ENCODE measurements at regions not wholly inside any gene's neighbourhood (a gene's known extent, or its start where the extent isn't known, plus 50 kb on each side); places are given as distances from the start of the nearest gene placed in this dataset.
A peak's percentile ranks its signal among the peaks of the same experiment; 100 is the strongest.
"Not testable (repeated sequence)": the region's sequence is repeated elsewhere in the genome, so short reads cannot be mapped to it uniquely, and the experiment has no call there.

- not testable (repeated sequence) for H3K27ac ChIP-seq (ENCODE audit: low read depth, low read length); H3K9me3 ChIP-seq (ENCODE audit: control insufficient read depth in 1 of 2, low read length in 2 of 2)
Observed at GRCh38 chr1:146475086-146475485, 246.3 kb upstream of the NOTCH2NLA start.

GRCh38 chr1:146474216-146474615, 245.4 kb upstream of the NOTCH2NLA start:
- not testable (repeated sequence) for H3K4me1 ChIP-seq (ENCODE audit: control insufficient read depth in 1 of 2, insufficient read depth in 2 of 2, low read length in 2 of 2); H3K9ac ChIP-seq (ENCODE audit: low read depth in 1 of 2, low read length in 2 of 2); H3K4me3 ChIP-seq (ENCODE audit: low read depth in 1 of 2, low read length in 2 of 2); H3K27me3 ChIP-seq (ENCODE audit: control insufficient read depth in 1 of 2, insufficient read depth in 2 of 2, low read length in 2 of 2); H3K36me3 ChIP-seq (ENCODE audit: control insufficient read depth in 1 of 2, insufficient read depth in 2 of 2, low read length in 2 of 2); H3K9me3 ChIP-seq (ENCODE audit: control insufficient read depth in 1 of 2, low read length in 2 of 2); H3K27ac ChIP-seq (ENCODE audit: low read depth, low read length)

More at GRCh38 chr1:146475086-146475485, 246.3 kb upstream of the NOTCH2NLA start:
- not testable (repeated sequence) for H3K4me1 ChIP-seq (ENCODE audit: control insufficient read depth in 1 of 2, insufficient read depth in 2 of 2, low read length in 2 of 2); H3K27me3 ChIP-seq (ENCODE audit: control insufficient read depth in 1 of 2, insufficient read depth in 2 of 2, low read length in 2 of 2); H3K9ac ChIP-seq (ENCODE audit: low read depth in 1 of 2, low read length in 2 of 2); H3K4me3 ChIP-seq (ENCODE audit: low read depth in 1 of 2, low read length in 2 of 2); H3K36me3 ChIP-seq (ENCODE audit: control insufficient read depth in 1 of 2, insufficient read depth in 2 of 2, low read length in 2 of 2)

GRCh38 chr1:146472192-146472861, 243.5 kb upstream of the NOTCH2NLA start:
- H3K4me1 ChIP-seq (ENCODE audit: control insufficient read depth in 1 of 2, insufficient read depth in 2 of 2, low read length in 2 of 2); H3K36me3 ChIP-seq (ENCODE audit: control insufficient read depth in 1 of 2, insufficient read depth in 2 of 2, low read length in 2 of 2); H3K27me3 ChIP-seq (ENCODE audit: control insufficient read depth in 1 of 2, insufficient read depth in 2 of 2, low read length in 2 of 2); H3K9ac ChIP-seq (ENCODE audit: low read depth in 1 of 2, low read length in 2 of 2); H3K27ac ChIP-seq (ENCODE audit: low read depth, low read length); H3K9me3 ChIP-seq (ENCODE audit: control insufficient read depth in 1 of 2, low read length in 2 of 2): not testable (repeated sequence)
- peak overlapping the region; percentile 50 to 52 for H3K4me3 ChIP-seq (ENCODE audit: low read depth in 1 of 2, low read length in 2 of 2)

GRCh38 chr1:146459939-146460338, 231.1 kb upstream of the NOTCH2NLA start:
- not testable (repeated sequence) for H3K36me3 ChIP-seq (ENCODE audit: control insufficient read depth in 1 of 2, insufficient read depth in 2 of 2, low read length in 2 of 2); H3K4me3 ChIP-seq (ENCODE audit: low read depth in 1 of 2, low read length in 2 of 2); H3K9ac ChIP-seq (ENCODE audit: low read depth in 1 of 2, low read length in 2 of 2); H3K27ac ChIP-seq (ENCODE audit: low read depth, low read length); H3K27me3 ChIP-seq (ENCODE audit: control insufficient read depth in 1 of 2, insufficient read depth in 2 of 2, low read length in 2 of 2); H3K9me3 ChIP-seq (ENCODE audit: control insufficient read depth in 1 of 2, low read length in 2 of 2); H3K4me1 ChIP-seq (ENCODE audit: control insufficient read depth in 1 of 2, insufficient read depth in 2 of 2, low read length in 2 of 2)

- H3K9ac ChIP-seq (ENCODE audit: low read depth in 1 of 2, low read length in 2 of 2); H3K27ac ChIP-seq (ENCODE audit: low read depth, low read length); H3K4me3 ChIP-seq (ENCODE audit: low read depth in 1 of 2, low read length in 2 of 2); H3K36me3 ChIP-seq (ENCODE audit: control insufficient read depth in 1 of 2, insufficient read depth in 2 of 2, low read length in 2 of 2); H3K27me3 ChIP-seq (ENCODE audit: control insufficient read depth in 1 of 2, insufficient read depth in 2 of 2, low read length in 2 of 2); H3K9me3 ChIP-seq (ENCODE audit: control insufficient read depth in 1 of 2, low read length in 2 of 2); H3K4me1 ChIP-seq (ENCODE audit: control insufficient read depth in 1 of 2, insufficient read depth in 2 of 2, low read length in 2 of 2): not testable (repeated sequence)
Observed at GRCh38 chr1:146459308-146459707, 230.5 kb upstream of the NOTCH2NLA start.

GRCh38 chr1:146448877-146449246, 220.0 kb upstream of the NOTCH2NLA start:
- H3K9ac ChIP-seq (ENCODE audit: low read depth in 1 of 2, low read length in 2 of 2); H3K9me3 ChIP-seq (ENCODE audit: control insufficient read depth in 1 of 2, low read length in 2 of 2); H3K27me3 ChIP-seq (ENCODE audit: control insufficient read depth in 1 of 2, insufficient read depth in 2 of 2, low read length in 2 of 2); H3K27ac ChIP-seq (ENCODE audit: low read depth, low read length); H3K4me1 ChIP-seq (ENCODE audit: control insufficient read depth in 1 of 2, insufficient read depth in 2 of 2, low read length in 2 of 2); H3K36me3 ChIP-seq (ENCODE audit: control insufficient read depth in 1 of 2, insufficient read depth in 2 of 2, low read length in 2 of 2); H3K4me3 ChIP-seq (ENCODE audit: low read depth in 1 of 2, low read length in 2 of 2): not testable (repeated sequence)

GRCh38 chr1:146448212-146448876, 219.5 kb upstream of the NOTCH2NLA start:
- H3K27ac ChIP-seq (ENCODE audit: low read depth, low read length); H3K27me3 ChIP-seq (ENCODE audit: control insufficient read depth in 1 of 2, insufficient read depth in 2 of 2, low read length in 2 of 2); H3K4me3 ChIP-seq (ENCODE audit: low read depth in 1 of 2, low read length in 2 of 2); H3K9ac ChIP-seq (ENCODE audit: low read depth in 1 of 2, low read length in 2 of 2); H3K4me1 ChIP-seq (ENCODE audit: control insufficient read depth in 1 of 2, insufficient read depth in 2 of 2, low read length in 2 of 2); H3K36me3 ChIP-seq (ENCODE audit: control insufficient read depth in 1 of 2, insufficient read depth in 2 of 2, low read length in 2 of 2); H3K9me3 ChIP-seq (ENCODE audit: control insufficient read depth in 1 of 2, low read length in 2 of 2): not testable (repeated sequence)

- H3K27ac ChIP-seq (ENCODE audit: low read depth, low read length); H3K9ac ChIP-seq (ENCODE audit: low read depth in 1 of 2, low read length in 2 of 2); H3K36me3 ChIP-seq (ENCODE audit: control insufficient read depth in 1 of 2, insufficient read depth in 2 of 2, low read length in 2 of 2); H3K27me3 ChIP-seq (ENCODE audit: control insufficient read depth in 1 of 2, insufficient read depth in 2 of 2, low read length in 2 of 2); H3K9me3 ChIP-seq (ENCODE audit: control insufficient read depth in 1 of 2, low read length in 2 of 2); H3K4me1 ChIP-seq (ENCODE audit: control insufficient read depth in 1 of 2, insufficient read depth in 2 of 2, low read length in 2 of 2): not testable (repeated sequence)
- peak overlapping the region in 1 of 2 donors; percentile 51 for H3K4me3 ChIP-seq (ENCODE audit: low read depth in 1 of 2, low read length in 2 of 2)
Observed at GRCh38 chr1:146443871-146444222, 215.0 kb upstream of the NOTCH2NLA start.

- H3K36me3 ChIP-seq (ENCODE audit: control insufficient read depth in 1 of 2, insufficient read depth in 2 of 2, low read length in 2 of 2); H3K27me3 ChIP-seq (ENCODE audit: control insufficient read depth in 1 of 2, insufficient read depth in 2 of 2, low read length in 2 of 2); H3K27ac ChIP-seq (ENCODE audit: low read depth, low read length); H3K9ac ChIP-seq (ENCODE audit: low read depth in 1 of 2, low read length in 2 of 2); H3K4me3 ChIP-seq (ENCODE audit: low read depth in 1 of 2, low read length in 2 of 2); H3K9me3 ChIP-seq (ENCODE audit: control insufficient read depth in 1 of 2, low read length in 2 of 2); H3K4me1 ChIP-seq (ENCODE audit: control insufficient read depth in 1 of 2, insufficient read depth in 2 of 2, low read length in 2 of 2): not testable (repeated sequence)
Observed at GRCh38 chr1:146443088-146443870, 214.5 kb upstream of the NOTCH2NLA start.

- not testable (repeated sequence) for H3K36me3 ChIP-seq (ENCODE audit: control insufficient read depth in 1 of 2, insufficient read depth in 2 of 2, low read length in 2 of 2); H3K4me3 ChIP-seq (ENCODE audit: low read depth in 1 of 2, low read length in 2 of 2); H3K9ac ChIP-seq (ENCODE audit: low read depth in 1 of 2, low read length in 2 of 2); H3K9me3 ChIP-seq (ENCODE audit: control insufficient read depth in 1 of 2, low read length in 2 of 2); H3K27me3 ChIP-seq (ENCODE audit: control insufficient read depth in 1 of 2, insufficient read depth in 2 of 2, low read length in 2 of 2); H3K27ac ChIP-seq (ENCODE audit: low read depth, low read length); H3K4me1 ChIP-seq (ENCODE audit: control insufficient read depth in 1 of 2, insufficient read depth in 2 of 2, low read length in 2 of 2)
Observed at GRCh38 chr1:146438543-146438942, 209.7 kb upstream of the NOTCH2NLA start.
